WERI-Rb-1 (cell line): ENCODE measurements at regions not wholly inside any gene's neighbourhood (a gene's known extent, or its start where the extent isn't known, plus 50 kb on each side); places are given as distances from the start of the nearest gene placed in this dataset.

ENCODE experiments used
- DNase-seq: peaks from one replicate; pipeline ENCODE4 v3.0.0-alpha.2; 2020
- H3K27ac ChIP-seq: fragments of 250-450 bp; sonication (Bioruptor Pico); 2 replicates; pipeline ENCODE4 v1.5.1; 2020; ENCODE audit warnings: mild to moderate bottlenecking, moderate library complexity
- H3K27me3 ChIP-seq: fragments of 250-450 bp; sonication (Bioruptor Pico); 2 replicates; pipeline ENCODE4 v1.5.1; 2021; ENCODE audit warnings: mild to moderate bottlenecking, low read depth, moderate library complexity; ENCODE audit not compliant: insufficient read depth, severe bottlenecking
- H3K36me3 ChIP-seq: fragments of 250-450 bp; sonication (Bioruptor Pico); 2 replicates; pipeline ENCODE4 v1.5.1; 2020; ENCODE audit warnings: mild to moderate bottlenecking, moderate library complexity
- H3K4me3 ChIP-seq: 2 replicates; pipeline ENCODE4 v1.5.1; 2011; ENCODE audit warnings: low read depth, mild to moderate bottlenecking, control low read depth, low read length
- H3K9me3 ChIP-seq: fragments of 250-450 bp; sonication (Bioruptor Pico); 2 replicates; pipeline ENCODE4 v1.5.1; 2021; ENCODE audit warnings: mild to moderate bottlenecking, moderate library complexity; ENCODE audit not compliant: severe bottlenecking
- TF ChIP-seq, protein P1 (sequence below): IDR thresholded peaks from 2 replicates; pipeline ENCODE4 v1.5.1; 2011; ENCODE audit warnings: low read depth, mild to moderate bottlenecking, control low read depth, inconsistent platforms, low read length

DNA sequence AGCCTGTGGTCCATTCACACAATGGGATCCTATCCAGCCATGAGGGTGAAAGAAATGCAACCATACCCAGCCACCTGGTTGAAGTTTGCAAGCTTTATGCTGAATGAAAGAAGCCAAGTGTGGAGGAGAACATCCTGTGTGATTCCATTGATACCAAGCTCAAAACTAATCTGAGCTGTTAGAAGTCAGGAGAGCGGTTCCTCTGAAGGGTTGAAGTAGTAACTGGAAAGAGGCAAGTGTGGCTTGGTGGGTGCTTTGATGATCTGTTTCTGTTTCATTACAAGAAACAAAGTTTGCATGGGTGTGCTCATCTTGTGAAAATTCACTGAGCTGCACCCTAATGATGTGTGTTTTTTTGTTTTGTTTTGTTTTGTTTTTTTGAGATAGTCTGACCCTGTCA, 99.4 kb downstream of the SALL1 start:
- no peak for DNase-seq
- Histone ChIP-seq H3K9me3 (no peaks in the 10 kb centered on the region), H3K27ac (no peak overlapping the region), H3K27me3 (no peaks in the 10 kb centered on the region), H3K36me3 (no peaks in the 10 kb centered on the region), H3K4me3 (no peak overlapping the region)
- TF ChIP-seq, protein P1, sequence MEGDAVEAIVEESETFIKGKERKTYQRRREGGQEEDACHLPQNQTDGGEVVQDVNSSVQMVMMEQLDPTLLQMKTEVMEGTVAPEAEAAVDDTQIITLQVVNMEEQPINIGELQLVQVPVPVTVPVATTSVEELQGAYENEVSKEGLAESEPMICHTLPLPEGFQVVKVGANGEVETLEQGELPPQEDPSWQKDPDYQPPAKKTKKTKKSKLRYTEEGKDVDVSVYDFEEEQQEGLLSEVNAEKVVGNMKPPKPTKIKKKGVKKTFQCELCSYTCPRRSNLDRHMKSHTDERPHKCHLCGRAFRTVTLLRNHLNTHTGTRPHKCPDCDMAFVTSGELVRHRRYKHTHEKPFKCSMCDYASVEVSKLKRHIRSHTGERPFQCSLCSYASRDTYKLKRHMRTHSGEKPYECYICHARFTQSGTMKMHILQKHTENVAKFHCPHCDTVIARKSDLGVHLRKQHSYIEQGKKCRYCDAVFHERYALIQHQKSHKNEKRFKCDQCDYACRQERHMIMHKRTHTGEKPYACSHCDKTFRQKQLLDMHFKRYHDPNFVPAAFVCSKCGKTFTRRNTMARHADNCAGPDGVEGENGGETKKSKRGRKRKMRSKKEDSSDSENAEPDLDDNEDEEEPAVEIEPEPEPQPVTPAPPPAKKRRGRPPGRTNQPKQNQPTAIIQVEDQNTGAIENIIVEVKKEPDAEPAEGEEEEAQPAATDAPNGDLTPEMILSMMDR, result no peak

DNA sequence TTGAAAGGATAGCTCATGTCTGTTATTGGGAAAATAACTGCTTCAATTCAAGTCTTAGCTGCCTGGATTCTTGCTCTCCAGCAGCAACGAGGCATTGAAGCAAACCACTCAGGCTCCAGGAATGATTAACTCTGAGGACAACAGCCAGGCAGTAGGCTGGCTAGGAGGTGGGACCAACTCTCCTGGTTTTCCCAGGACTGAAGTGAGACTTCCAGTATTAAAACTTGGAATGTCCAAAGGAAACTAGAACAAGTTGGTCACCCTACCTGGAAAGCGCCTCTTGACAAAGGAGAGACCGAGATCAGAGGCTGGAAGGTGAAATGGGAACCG, 100.7 kb downstream of the SALL1 start:
- no peak for DNase-seq
- Histone ChIP-seq H3K36me3 (no peaks in the 10 kb centered on the region), H3K9me3 (no peaks in the 10 kb centered on the region), H3K27ac (no peak overlapping the region), H3K27me3 (no peaks in the 10 kb centered on the region), H3K4me3 (no peak overlapping the region)
- TF ChIP-seq, protein P1, result no peak

GRCh38 chr16:51049678-51050376, 101.2 kb downstream of the SALL1 start:
- no peak overlapping the region for H3K27ac ChIP-seq
- H3K9me3 ChIP-seq, result no peaks in the 10 kb centered on the region
- TF ChIP-seq, protein P1, result peak; percentile 30
- no peak overlapping the region for H3K4me3 ChIP-seq
- no peak for DNase-seq
- H3K27me3 ChIP-seq, result no peaks in the 10 kb centered on the region
- no peaks in the 10 kb centered on the region for H3K36me3 ChIP-seq

DNA sequence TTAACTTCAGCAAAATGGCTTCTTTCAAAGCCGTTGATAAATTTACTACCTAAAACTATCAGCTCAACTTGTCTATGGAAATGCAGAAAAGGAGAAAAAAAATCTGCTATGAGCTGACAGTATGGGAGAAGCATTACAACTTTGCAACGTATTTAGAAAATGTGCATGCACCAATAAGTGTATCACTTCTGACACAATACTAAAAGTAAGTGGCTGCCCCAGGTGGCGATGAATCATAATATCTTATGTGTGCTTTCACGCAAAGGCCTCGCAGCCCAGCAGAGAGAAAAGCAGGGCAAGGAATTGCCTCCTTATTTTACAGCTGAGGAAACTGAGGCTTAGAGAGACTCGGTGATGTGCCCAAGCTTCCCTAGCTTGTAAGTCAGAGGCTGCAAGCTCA, 101.8 kb downstream of the SALL1 start:
- no peaks in the 10 kb centered on the region for H3K36me3 ChIP-seq
- no peak for DNase-seq
- H3K9me3 ChIP-seq, result no peaks in the 10 kb centered on the region
- no peaks in the 10 kb centered on the region for H3K27me3 ChIP-seq
- H3K4me3 ChIP-seq, result no peak overlapping the region
- H3K27ac ChIP-seq, result no peak overlapping the region
- TF ChIP-seq, protein P1, result no peak

DNA sequence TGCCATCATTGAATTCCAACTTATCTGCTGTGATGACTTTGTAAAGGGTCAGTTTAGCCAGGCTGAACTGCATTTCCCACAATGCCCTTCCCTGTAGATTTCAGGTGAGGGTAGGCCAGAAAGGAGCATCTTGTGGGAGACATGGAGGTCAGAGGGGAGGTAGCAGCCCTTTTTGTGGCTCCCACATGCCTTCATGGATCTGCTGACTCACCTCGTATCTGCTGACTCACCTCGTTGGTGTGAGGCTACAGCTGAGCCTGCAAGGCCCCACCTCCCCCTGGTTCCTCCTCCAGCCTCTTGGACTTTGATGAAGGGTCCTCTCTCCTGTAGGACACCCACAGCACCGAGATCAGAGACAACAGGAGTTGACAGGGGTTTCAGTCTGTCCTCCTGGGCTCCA, 102.5 kb downstream of the SALL1 start:
- DNase-seq, result no peak
- no peaks in the 10 kb centered on the region for H3K36me3 ChIP-seq
- TF ChIP-seq, protein P1, result no peak
- no peaks in the 10 kb centered on the region for H3K9me3 ChIP-seq
- no peak overlapping the region for H3K27ac ChIP-seq
- H3K27me3 ChIP-seq, result no peaks in the 10 kb centered on the region
- no peak overlapping the region for H3K4me3 ChIP-seq

- Histone ChIP-seq H3K27ac (no peak overlapping the region), H3K9me3 (no peaks in the 10 kb centered on the region), H3K4me3 (no peak overlapping the region), H3K27me3 (no peaks in the 10 kb centered on the region), H3K36me3 (no peaks in the 10 kb centered on the region)
- DNase-seq, result no peak
- TF ChIP-seq, protein P1, result no peak
Observed at GRCh38 chr16:51045794-51046193, 105.3 kb downstream of the SALL1 start.
